MCF 10A (cell line): ENCODE measurements at regions not wholly inside any gene's neighbourhood (a gene's known extent, or its start where the extent isn't known, plus 50 kb on each side); places are given as distances from the start of the nearest gene placed in this dataset.

Experiments
- BruUV-seq: library from RNA; stranded (reverse); fragments of 400-500 nt; replicated peaks from 2 replicates; lab custom pipeline; 2021; lab: Mats Ljungman, UMichigan
- CTCF ChIA-PET: fragments of 300-600 bp; sonication (Branson Sonifier 250); formaldehyde crosslinking; extraction: SDS; loops from one replicate; lab custom pipeline; 2021; ENCODE audit warnings: antibody characterized with exemption, inconsistent platforms; lab: Yijun Ruan, JAX
- POLR2A ChIA-PET: fragments of 300-600, 350-650 bp; sonication (Branson Sonifier 250); formaldehyde crosslinking; extraction: SDS; loops from one replicate; lab custom pipeline; 2020; ENCODE audit warnings: antibody characterized with exemption, inconsistent platforms; lab: Yijun Ruan, JAX
- DNase-seq: peaks from one replicate; pipeline ENCODE4 v3.0.0-alpha.2; 2018; ENCODE audit not compliant: unreplicated experiment
- H3K27ac Mint-ChIP-seq: one replicate; pipeline ENCODE4 v1.8.0; 2022; ENCODE audit warnings: mild to moderate bottlenecking, low read depth, mixed read lengths; ENCODE audit not compliant: unreplicated experiment
- H3K27me3 Mint-ChIP-seq: one replicate; pipeline ENCODE4 v1.8.0; 2022; ENCODE audit warnings: mixed read lengths; ENCODE audit not compliant: insufficient read depth, unreplicated experiment
- H3K36me3 Mint-ChIP-seq: one replicate; pipeline ENCODE4 v1.8.0; 2022; ENCODE audit warnings: mild to moderate bottlenecking, moderate library complexity, mixed read lengths; ENCODE audit not compliant: insufficient read depth, unreplicated experiment
- H3K4me1 Mint-ChIP-seq: one replicate; pipeline ENCODE4 v1.8.0; 2022; ENCODE audit warnings: mixed read lengths; ENCODE audit not compliant: insufficient read depth, unreplicated experiment
- H3K4me3 Mint-ChIP-seq: one replicate; pipeline ENCODE4 v1.8.0; 2022; ENCODE audit warnings: mild to moderate bottlenecking, moderate library complexity, mixed read lengths; ENCODE audit not compliant: unreplicated experiment
- H3K9me3 Mint-ChIP-seq: one replicate; pipeline ENCODE4 v1.8.0; 2022; ENCODE audit warnings: mixed read lengths; ENCODE audit not compliant: unreplicated experiment
- intact Hi-C: fragments of 100-400 bp; cut with micrococcal nuclease; formaldehyde crosslinking; loops from 2 replicates; pipeline ENCODE4 v1.14.1; 2022
- TF ChIP-seq, protein P1 (sequence below): fragments of 200-600 bp; IDR thresholded peaks from one replicate; pipeline ENCODE4 v1.8.0; 2022; ENCODE audit warnings: antibody characterized with exemption, mild to moderate bottlenecking; ENCODE audit not compliant: unreplicated experiment

DNA sequence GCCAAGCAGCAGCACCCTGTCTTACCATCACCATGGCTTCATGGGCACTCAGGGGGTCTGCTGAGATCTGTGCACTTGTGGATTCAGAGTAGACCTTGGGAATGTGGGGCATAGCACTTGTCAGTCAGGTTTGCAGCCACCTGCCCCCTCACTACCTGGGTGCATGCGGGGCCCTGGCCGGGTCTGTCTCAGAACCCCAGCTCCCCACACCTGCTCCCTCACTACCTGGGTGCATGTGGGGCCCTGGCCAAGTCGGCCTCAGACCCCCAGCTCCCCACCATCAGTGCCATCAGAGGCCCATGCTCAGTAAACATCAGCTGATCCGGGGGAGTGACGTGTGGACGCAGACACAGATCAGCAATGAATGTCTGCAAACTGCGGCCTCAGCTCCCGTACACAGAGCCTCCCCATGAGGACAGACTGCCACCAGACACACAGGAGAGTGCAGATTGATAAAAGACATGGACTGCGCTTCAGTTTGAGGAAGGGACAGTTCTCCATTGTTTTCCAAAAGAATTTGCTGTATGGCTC, 205.1 kb downstream of the GLI2 start:
- Mint-ChIP-seq H3K4me3 (no peak overlapping the region), H3K27ac (no peak overlapping the region), H3K9me3 (no peaks in the 10 kb centered on the region), H3K27me3 (no peaks in the 10 kb centered on the region), H3K36me3 (no peaks in the 10 kb centered on the region), H3K4me1 (peaks cover 39% of the 10 kb centered on the region)
- ChIA-PET POLR2A (no interaction called here), CTCF (no interaction called here)
- intact Hi-C loops, result no loop called here
- no peak for DNase-seq
- TF ChIP-seq, protein P1, sequence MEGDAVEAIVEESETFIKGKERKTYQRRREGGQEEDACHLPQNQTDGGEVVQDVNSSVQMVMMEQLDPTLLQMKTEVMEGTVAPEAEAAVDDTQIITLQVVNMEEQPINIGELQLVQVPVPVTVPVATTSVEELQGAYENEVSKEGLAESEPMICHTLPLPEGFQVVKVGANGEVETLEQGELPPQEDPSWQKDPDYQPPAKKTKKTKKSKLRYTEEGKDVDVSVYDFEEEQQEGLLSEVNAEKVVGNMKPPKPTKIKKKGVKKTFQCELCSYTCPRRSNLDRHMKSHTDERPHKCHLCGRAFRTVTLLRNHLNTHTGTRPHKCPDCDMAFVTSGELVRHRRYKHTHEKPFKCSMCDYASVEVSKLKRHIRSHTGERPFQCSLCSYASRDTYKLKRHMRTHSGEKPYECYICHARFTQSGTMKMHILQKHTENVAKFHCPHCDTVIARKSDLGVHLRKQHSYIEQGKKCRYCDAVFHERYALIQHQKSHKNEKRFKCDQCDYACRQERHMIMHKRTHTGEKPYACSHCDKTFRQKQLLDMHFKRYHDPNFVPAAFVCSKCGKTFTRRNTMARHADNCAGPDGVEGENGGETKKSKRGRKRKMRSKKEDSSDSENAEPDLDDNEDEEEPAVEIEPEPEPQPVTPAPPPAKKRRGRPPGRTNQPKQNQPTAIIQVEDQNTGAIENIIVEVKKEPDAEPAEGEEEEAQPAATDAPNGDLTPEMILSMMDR, result no peak
- BruUV-seq, result no TSS peak

DNA sequence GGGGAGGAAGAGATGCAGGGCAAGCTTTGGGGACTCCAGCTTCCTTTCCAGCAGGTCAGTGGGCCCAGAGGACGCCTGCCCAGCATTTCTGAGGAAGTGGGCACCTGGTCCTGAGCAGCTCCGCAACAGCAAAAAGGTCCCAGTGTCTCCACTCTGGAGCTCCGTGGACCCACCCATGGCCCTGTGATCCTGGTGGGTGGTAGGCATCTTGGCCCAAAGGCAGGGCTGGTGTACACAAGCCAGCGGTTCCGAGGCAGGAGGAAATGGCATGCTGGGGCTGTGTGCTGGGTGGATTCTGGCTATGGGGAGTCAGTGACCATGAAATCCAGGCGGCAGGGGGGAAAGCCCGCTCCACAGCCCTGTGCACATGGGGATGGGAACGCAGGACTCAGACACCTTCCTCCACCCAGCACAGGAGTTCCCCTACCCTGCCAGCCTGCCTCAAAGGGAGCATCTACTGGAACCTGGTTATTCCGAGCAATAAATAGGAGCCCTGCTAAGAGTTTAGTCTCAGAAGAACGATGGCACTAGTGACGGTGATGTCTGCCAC, 206.0 kb downstream of the GLI2 start:
- intact Hi-C loops, result no loop called here
- H3K9me3 Mint-ChIP-seq, result no peaks in the 10 kb centered on the region
- ChIA-PET CTCF (no interaction called here), POLR2A (no interaction called here)
- no peak for DNase-seq
- no peaks in the 10 kb centered on the region for H3K27me3 Mint-ChIP-seq
- H3K36me3 Mint-ChIP-seq, result no peaks in the 10 kb centered on the region
- peaks cover 31% of the 10 kb centered on the region for H3K4me1 Mint-ChIP-seq
- H3K4me3 Mint-ChIP-seq, result no peak overlapping the region
- TF ChIP-seq, protein P1, result no peak
- no TSS peak for BruUV-seq
- H3K27ac Mint-ChIP-seq, result no peak overlapping the region

DNA sequence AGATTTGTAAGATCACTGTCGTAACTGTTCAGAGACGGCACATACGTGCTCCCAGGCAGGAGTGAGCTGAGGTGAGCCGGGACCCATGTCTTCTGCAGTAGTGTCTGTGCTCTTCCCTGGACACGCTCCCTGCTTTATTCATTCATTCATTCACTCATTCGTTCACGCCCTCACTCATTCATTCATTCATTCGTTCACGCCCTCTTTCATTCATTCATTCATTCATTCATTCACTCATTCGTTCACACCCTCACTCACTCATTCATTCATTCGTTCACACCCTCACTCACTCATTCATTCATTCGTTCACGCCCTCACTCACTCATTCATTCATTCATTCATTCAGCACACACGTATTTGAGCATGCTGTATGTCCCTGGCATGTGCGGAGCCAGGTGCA, 207.0 kb downstream of the GLI2 start:
- Mint-ChIP-seq H3K27ac (no peak overlapping the region), H3K27me3 (no peaks in the 10 kb centered on the region), H3K4me1 (peaks cover 26% of the 10 kb centered on the region), H3K9me3 (no peaks in the 10 kb centered on the region), H3K4me3 (no peak overlapping the region), H3K36me3 (no peaks in the 10 kb centered on the region)
- TF ChIP-seq, protein P1, result no peak
- DNase-seq, result no peak
- ChIA-PET POLR2A (interaction anchor here (0.6 kb wide), 1 partner anchor 44 kb away, joined by 3 read pairs; no protein-coding TSS in a partner anchor), CTCF (interaction anchor here (0.6 kb wide), 1 partner anchor 65 kb away, joined by 3 read pairs; no protein-coding TSS in a partner anchor)
- no TSS peak for BruUV-seq
- intact Hi-C loops, result no loop called here

DNA sequence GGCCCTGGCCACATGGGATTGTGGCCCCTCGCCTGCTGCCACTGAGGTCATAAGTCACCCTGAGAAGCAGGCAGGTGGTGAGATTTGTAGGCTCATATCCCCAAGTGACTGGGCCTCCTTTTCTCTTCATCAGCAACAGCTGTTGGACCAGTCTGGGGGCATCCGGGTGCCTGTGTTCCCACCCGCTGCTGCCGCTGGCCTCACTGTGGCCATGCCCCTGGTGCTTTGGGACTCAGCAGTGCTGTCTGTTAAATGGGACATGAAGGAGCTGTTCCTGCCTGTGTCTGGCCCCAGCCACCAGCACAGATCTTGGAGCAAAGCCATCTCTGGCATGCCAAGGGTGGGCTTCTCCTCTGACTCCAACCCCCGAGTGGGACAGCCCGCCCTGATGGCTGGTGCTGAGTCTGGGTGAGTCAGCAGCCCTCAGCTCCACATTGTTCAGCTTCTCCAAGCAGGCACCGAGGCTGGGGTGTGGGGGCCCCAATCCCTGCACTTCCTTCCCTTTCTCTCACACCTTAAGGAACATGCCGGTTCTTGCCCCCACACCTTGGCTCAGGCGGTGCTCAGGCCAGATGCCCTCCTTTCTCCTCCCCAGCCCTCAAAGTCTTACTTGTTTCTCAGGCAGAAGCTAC, 207.9 kb downstream of the GLI2 start:
- Mint-ChIP-seq H3K9me3 (no peaks in the 10 kb centered on the region), H3K4me3 (no peak overlapping the region), H3K36me3 (no peaks in the 10 kb centered on the region), H3K4me1 (peaks cover 20% of the 10 kb centered on the region), H3K27me3 (no peaks in the 10 kb centered on the region), H3K27ac (no peak overlapping the region)
- CTCF ChIA-PET, result interaction anchor here (0.6 kb wide), 3 partner anchors 22 to 657 kb away, joined by 3 read pairs; no protein-coding TSS in a partner anchor
- BruUV-seq, result no TSS peak
- TF ChIP-seq, protein P1, result no peak
- no peak for DNase-seq
- intact Hi-C loops, result no loop called here
- POLR2A ChIA-PET, result interaction anchor here (1.0 kb wide), 1 partner anchor 8 kb away, joined by 3 read pairs; no protein-coding TSS in a partner anchor
